ENCODE measurements at regions not wholly inside any gene's neighbourhood (a gene's known extent, or its start where the extent isn't known, plus 50 kb on each side); places are given as distances from the start of the nearest gene placed in this dataset.

- no peaks in the 10 kb centered on the region for H3K27me3 Mint-ChIP-seq
- no peak for DNase-seq
- H3K4me3 Mint-ChIP-seq: no peak overlapping the region
Measured at GRCh38 chr14:53701108-53701875, 255.3 kb downstream of the BMP4 start.

GRCh38 chr14:53696217-53696965 lies 260.2 kb downstream of the BMP4 start:
- H3K4me1 Mint-ChIP-seq (ENCODE audit: low read depth in 2 of 2): no peaks in the 10 kb centered on the region
- H3K27me3 Mint-ChIP-seq: no peaks in the 10 kb centered on the region
- peaks cover 14 to 19% of the 10 kb centered on the region in 2 donors for H3K9me3 Mint-ChIP-seq
- H3K36me3 Mint-ChIP-seq (ENCODE audit: insufficient read depth): peaks cover 2% of the 10 kb centered on the region
- ATAC-seq (replicated peaks): no peak
- H3K27ac Mint-ChIP-seq: no peak overlapping the region
- no peak overlapping the region for H3K4me3 Mint-ChIP-seq
- no peak for DNase-seq

More at GRCh38 chr14:53701108-53701875, 255.3 kb downstream of the BMP4 start:
- ATAC-seq (replicated peaks): no peak
- Mint-ChIP-seq H3K4me1 (ENCODE audit: low read depth in 2 of 2) (no peaks in the 10 kb centered on the region), H3K9me3 (peaks cover 5 to 9% of the 10 kb centered on the region in 2 donors), H3K36me3 (ENCODE audit: insufficient read depth) (no peaks in the 10 kb centered on the region), H3K27ac (no peak overlapping the region)

DNA sequence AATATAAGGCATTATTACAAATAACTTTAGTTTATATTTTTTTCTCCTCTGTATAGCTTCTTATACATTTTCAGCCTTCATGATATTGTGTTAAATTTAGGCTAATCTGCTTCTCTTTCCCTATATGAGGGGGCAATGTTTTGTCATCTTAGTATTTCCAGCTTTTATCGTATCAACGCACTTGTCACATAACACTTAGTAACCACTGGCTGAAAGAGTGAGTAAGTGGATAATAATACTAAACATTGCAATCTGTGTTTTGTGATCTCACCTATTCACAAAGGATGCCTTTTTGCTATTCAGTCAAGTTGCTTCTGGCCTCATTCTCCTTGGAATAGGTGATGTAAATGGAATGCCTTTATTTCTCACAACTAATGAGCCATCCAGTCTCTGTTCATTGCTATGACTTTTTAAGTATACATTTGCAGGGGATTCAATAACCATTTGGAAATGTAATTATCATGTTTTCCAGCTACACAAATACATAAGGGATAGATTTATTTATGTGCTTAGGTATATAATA lies 260.9 kb downstream of the BMP4 start:
- Mint-ChIP-seq H3K4me3 (no peak overlapping the region), H3K27ac (no peak overlapping the region), H3K27me3 (no peaks in the 10 kb centered on the region), H3K4me1 (ENCODE audit: low read depth in 2 of 2) (no peaks in the 10 kb centered on the region), H3K36me3 (ENCODE audit: insufficient read depth) (peaks cover 2% of the 10 kb centered on the region), H3K9me3 (peaks cover 11 to 19% of the 10 kb centered on the region in 2 donors)
- DNase-seq (no peak), ATAC-seq (replicated peaks) (no peak)

GRCh38 chr14:53692885-53693284 lies 263.7 kb downstream of the BMP4 start:
- Mint-ChIP-seq H3K9me3 (peaks cover 9 to 15% of the 10 kb centered on the region in 2 donors), H3K4me1 (ENCODE audit: low read depth in 2 of 2) (no peaks in the 10 kb centered on the region), H3K4me3 (no peak overlapping the region), H3K27ac (no peak overlapping the region), H3K36me3 (ENCODE audit: insufficient read depth) (peaks cover 2% of the 10 kb centered on the region), H3K27me3 (no peaks in the 10 kb centered on the region)
- DNase-seq: no peak
- ATAC-seq (replicated peaks): no peak

DNA sequence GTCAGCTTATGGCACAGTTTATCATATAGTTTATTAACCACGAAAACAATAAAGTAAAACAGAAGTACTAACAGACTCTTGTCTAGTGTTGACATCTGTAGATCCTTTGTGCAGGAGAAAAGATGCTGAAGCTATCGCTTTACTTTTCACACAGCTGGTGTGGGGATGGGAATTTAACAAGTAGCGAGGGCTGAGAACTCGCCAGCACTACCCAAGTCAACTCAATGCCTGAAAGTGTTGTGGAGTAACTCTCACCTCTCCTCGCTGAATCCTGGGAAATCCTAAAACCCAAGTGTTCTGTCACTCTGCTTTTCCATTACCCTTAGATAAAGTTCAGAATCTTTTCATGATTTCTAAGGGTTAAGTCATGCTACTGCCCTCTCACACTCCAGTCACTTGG lies 264.2 kb downstream of the BMP4 start:
- no peak for ATAC-seq (replicated peaks)
- no peaks in the 10 kb centered on the region for H3K27me3 Mint-ChIP-seq
- H3K4me3 Mint-ChIP-seq: no peak overlapping the region
- no peak overlapping the region for H3K27ac Mint-ChIP-seq
- no peaks in the 10 kb centered on the region for H3K4me1 Mint-ChIP-seq (ENCODE audit: low read depth in 2 of 2)
- no peak for DNase-seq
- H3K9me3 Mint-ChIP-seq: peaks cover 9 to 15% of the 10 kb centered on the region in 2 donors
- H3K36me3 Mint-ChIP-seq (ENCODE audit: insufficient read depth): peaks cover 2% of the 10 kb centered on the region

DNA sequence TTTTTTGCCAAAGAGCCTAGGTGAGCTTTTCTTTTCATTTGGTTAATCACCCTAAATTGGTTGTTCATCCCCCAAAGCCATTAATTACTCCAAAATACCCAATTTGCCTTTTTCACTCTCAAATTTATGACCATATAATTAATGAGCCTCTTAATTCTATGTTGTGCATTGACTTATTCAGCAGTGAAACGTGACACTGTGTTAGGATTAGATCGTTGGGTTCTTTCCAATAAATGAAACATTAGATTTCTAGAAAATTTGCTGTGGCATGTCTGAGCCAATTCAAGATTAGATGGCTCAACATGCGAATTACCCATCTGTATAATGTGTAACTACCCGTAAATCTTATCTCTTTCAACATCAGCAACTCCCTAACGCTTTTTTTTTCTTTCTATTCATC lies 273.4 kb downstream of the BMP4 start:
- Mint-ChIP-seq H3K4me3 (no peak overlapping the region), H3K27me3 (no peaks in the 10 kb centered on the region), H3K27ac (no peak overlapping the region), H3K9me3 (peaks cover 8 to 10% of the 10 kb centered on the region in 2 donors), H3K36me3 (ENCODE audit: insufficient read depth) (no peaks in the 10 kb centered on the region), H3K4me1 (ENCODE audit: low read depth in 2 of 2) (no peaks in the 10 kb centered on the region)
- no peak for ATAC-seq (replicated peaks)
- no peak for DNase-seq

DNA sequence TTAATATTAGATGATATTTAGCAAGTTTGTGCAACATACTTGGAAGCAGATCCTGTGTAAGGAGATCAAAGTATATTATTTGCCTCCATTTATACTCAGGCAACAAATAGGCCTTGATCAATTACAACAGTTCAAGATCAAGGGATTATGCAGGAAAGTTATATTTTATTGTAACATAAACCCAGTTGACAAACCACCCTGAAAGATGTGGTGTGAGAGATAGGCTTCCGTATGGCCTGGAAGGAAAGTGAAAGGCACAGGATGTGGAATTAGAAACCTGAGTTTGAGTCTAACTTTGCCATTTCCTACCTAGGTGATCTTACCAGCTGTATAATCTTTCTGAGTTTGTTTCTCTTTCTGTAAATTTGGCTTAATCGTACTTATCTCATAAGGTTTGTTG lies 284.1 kb downstream of the BMP4 start:
- ATAC-seq (replicated peaks) (no peak), DNase-seq (no peak)
- H3K9me3 Mint-ChIP-seq: peaks cover 0 to 7% of the 10 kb centered on the region in 2 donors
- H3K36me3 Mint-ChIP-seq (ENCODE audit: insufficient read depth): no peaks in the 10 kb centered on the region
- no peaks in the 10 kb centered on the region for H3K4me1 Mint-ChIP-seq (ENCODE audit: low read depth in 2 of 2)
- no peak overlapping the region for H3K27ac Mint-ChIP-seq
- no peak overlapping the region for H3K4me3 Mint-ChIP-seq
- no peaks in the 10 kb centered on the region for H3K27me3 Mint-ChIP-seq

- DNase-seq (no peak), ATAC-seq (replicated peaks) (no peak)
- Mint-ChIP-seq H3K4me1 (ENCODE audit: low read depth in 2 of 2) (no peaks in the 10 kb centered on the region), H3K9me3 (peaks cover 0 to 15% of the 10 kb centered on the region in 2 donors), H3K4me3 (no peak overlapping the region), H3K36me3 (ENCODE audit: insufficient read depth) (no peaks in the 10 kb centered on the region), H3K27ac (no peak overlapping the region), H3K27me3 (no peaks in the 10 kb centered on the region)
Measured at GRCh38 chr14:53670701-53671100, 285.9 kb downstream of the BMP4 start.

DNA sequence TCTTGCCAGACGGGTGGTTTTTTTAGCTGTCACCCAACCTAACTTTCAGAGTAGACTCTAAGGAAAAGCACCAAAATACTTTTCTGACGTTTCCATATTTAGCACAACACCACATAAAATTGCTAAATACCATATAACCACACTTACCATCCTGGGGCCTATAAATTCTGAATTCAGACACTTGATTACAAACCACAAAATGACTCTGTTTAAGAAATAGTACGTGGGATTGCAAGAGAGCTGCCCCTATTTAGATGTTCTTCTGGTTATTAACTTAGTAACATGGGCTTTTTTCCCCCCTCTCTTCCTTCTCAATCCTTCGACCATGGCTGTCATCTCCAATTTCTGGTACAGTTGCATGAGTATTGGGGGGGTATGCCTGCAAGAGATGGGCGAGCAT lies 287.7 kb downstream of the BMP4 start:
- no peak for ATAC-seq (replicated peaks)
- Mint-ChIP-seq H3K4me1 (ENCODE audit: low read depth in 2 of 2) (no peaks in the 10 kb centered on the region), H3K36me3 (ENCODE audit: insufficient read depth) (no peaks in the 10 kb centered on the region), H3K4me3 (no peak overlapping the region), H3K9me3 (peaks cover 0 to 8% of the 10 kb centered on the region in 2 donors), H3K27me3 (no peaks in the 10 kb centered on the region), H3K27ac (no peak overlapping the region)
- no peak for DNase-seq

GRCh38 chr14:53663709-53664108 lies 292.9 kb downstream of the BMP4 start:
- H3K27ac Mint-ChIP-seq: no peak overlapping the region
- no peaks in the 10 kb centered on the region for H3K4me1 Mint-ChIP-seq (ENCODE audit: low read depth in 2 of 2)
- H3K36me3 Mint-ChIP-seq (ENCODE audit: insufficient read depth): no peaks in the 10 kb centered on the region
- no peak overlapping the region for H3K4me3 Mint-ChIP-seq
- H3K27me3 Mint-ChIP-seq: no peaks in the 10 kb centered on the region
- peaks cover 2 to 16% of the 10 kb centered on the region in 2 donors for H3K9me3 Mint-ChIP-seq
- DNase-seq (no peak), ATAC-seq (replicated peaks) (no peak)

- DNase-seq (no peak), ATAC-seq (replicated peaks) (no peak)
- Mint-ChIP-seq H3K9me3 (peaks cover 8 to 9% of the 10 kb centered on the region in 2 donors), H3K4me3 (no peak overlapping the region), H3K36me3 (ENCODE audit: insufficient read depth) (no peaks in the 10 kb centered on the region), H3K4me1 (ENCODE audit: low read depth in 2 of 2) (no peaks in the 10 kb centered on the region), H3K27me3 (no peaks in the 10 kb centered on the region), H3K27ac (no peak overlapping the region)
Measured at GRCh38 chr14:53655080-53655785, 301.4 kb downstream of the BMP4 start.

GRCh38 chr14:53652068-53652467 lies 304.6 kb downstream of the BMP4 start:
- DNase-seq: no peak
- H3K27ac Mint-ChIP-seq: no peak overlapping the region
- H3K4me3 Mint-ChIP-seq: no peak overlapping the region
- ATAC-seq (replicated peaks): no peak
- H3K27me3 Mint-ChIP-seq: no peaks in the 10 kb centered on the region
- no peaks in the 10 kb centered on the region for H3K36me3 Mint-ChIP-seq (ENCODE audit: insufficient read depth)
- no peaks in the 10 kb centered on the region for H3K4me1 Mint-ChIP-seq (ENCODE audit: low read depth in 2 of 2)
- H3K9me3 Mint-ChIP-seq: peaks cover 0 to 6% of the 10 kb centered on the region in 2 donors

DNA sequence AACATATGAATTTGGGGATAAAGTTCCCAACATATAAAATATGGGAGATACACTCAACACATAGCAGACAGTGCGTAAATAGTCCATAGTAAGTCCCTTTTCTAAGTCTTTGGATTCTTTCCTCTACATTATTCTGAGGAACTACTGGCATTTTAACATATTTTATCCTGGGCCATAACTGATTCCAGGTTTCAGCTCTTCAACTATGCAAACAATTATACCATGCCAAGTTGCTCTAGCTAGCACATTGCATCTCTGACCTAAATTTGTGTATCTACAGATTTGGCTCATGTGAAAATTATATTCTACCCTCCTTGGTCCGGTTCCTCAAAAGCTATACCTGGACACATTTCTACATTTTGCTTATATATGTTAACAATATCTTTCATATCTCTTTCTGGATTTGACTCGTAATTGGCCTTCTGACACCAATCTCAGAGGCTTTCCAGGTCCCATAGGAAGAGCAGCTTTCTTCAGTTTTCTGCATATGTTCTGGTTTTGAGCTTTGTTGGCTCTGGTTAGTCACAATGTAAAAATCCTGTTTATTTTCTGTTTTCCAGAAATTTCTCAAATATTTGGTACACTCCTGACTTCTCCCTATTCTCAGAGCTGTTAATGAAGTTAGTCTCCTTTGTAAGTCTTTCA lies 305.4 kb downstream of the BMP4 start:
- peaks cover 0 to 4% of the 10 kb centered on the region in 2 donors for H3K9me3 Mint-ChIP-seq
- ATAC-seq (replicated peaks) (no peak), DNase-seq (no peak)
- no peaks in the 10 kb centered on the region for H3K36me3 Mint-ChIP-seq (ENCODE audit: insufficient read depth)
- H3K4me1 Mint-ChIP-seq (ENCODE audit: low read depth in 2 of 2): no peaks in the 10 kb centered on the region
- H3K27me3 Mint-ChIP-seq: no peaks in the 10 kb centered on the region
- no peak overlapping the region for H3K4me3 Mint-ChIP-seq
- no peak overlapping the region for H3K27ac Mint-ChIP-seq

Measured in effector memory CD8-positive, alpha-beta T cell (primary cell).